ENCODE measurements at regions not wholly inside any gene's neighbourhood (a gene's known extent, or its start where the extent isn't known, plus 50 kb on each side); places are given as distances from the start of the nearest gene placed in this dataset.
"Not testable (repeated sequence)": the region's sequence is repeated elsewhere in the genome, so short reads cannot be mapped to it uniquely, and the experiment has no call there.

- Histone ChIP-seq H3K36me3 (no peaks in the 10 kb centered on the region), H3K4me3 (no peak overlapping the region), H3K27me3 (no peaks in the 10 kb centered on the region), H3K4me1 (no peaks in the 10 kb centered on the region), H3K9me3 (no peaks in the 10 kb centered on the region), H3K27ac (no peak overlapping the region)
- DNase-seq (ENCODE audit: low spot score in 2 of 2), result no peak
- no peak for TF ChIP-seq POLR2AphosphoS5 (IDR thresholded peaks at IDR 0.05)
- no peak for TF ChIP-seq CTCF (IDR thresholded peaks at IDR 0.05)
- no peak for TF ChIP-seq EP300 (IDR thresholded peaks at IDR 0.05)
- TF ChIP-seq POLR2A (IDR thresholded peaks at IDR 0.05), result no peak
- WGBS, result 80% methylated on average over 11 of the region's 11 CpGs
Measured at GRCh38 chr6:11462742-11463397, 74.7 kb upstream of the TMEM170B start.

DNA sequence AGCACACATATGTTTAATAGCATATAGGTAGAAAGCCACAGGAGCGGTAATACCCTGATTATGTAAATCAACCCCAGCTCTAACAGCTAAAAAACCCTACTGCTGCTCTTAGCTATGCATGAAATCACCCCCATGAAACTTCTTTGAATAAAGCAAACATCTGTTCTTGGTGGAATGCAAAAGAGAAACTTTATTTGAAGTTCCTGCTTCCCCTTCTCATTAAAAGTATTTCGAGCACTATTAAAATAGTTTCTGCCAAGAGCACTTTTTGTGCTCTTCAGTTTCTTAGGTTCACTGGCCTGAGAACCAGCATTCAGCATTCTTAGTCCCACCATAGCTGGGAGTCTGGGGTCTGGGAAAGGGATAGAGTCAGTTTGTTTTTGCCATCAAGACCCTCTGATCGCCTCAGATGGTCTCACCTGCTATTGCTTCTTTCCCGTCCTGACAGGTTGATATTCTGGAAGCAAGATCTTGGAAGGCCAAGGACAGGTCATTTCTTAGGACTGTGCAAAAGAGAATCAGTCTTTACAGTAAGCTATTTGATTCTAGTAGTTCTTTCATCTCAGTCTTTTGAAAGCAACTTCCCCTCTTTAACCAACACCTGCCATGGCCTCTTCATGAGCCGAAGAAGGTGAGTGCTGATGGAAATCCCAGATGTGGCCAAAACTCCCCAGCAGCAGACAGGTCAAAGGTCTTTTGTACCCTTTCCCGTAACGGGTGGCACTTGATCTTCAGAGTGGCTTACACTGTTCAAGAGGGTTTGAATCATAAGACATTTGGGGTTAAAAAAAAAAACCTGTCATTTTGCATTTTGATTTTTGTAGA is 76.5 kb upstream of the TMEM170B start:
- no peak for DNase-seq (ENCODE audit: low spot score in 2 of 2)
- no peaks in the 10 kb centered on the region for H3K36me3 ChIP-seq
- WGBS, result 74% methylated on average over 7 of the region's 7 CpGs
- no peak for TF ChIP-seq POLR2AphosphoS5 (IDR thresholded peaks at IDR 0.05)
- no peak for TF ChIP-seq POLR2A (IDR thresholded peaks at IDR 0.05)
- TF ChIP-seq EP300 (IDR thresholded peaks at IDR 0.05), result no peak
- TF ChIP-seq CTCF (IDR thresholded peaks at IDR 0.05), result no peak
- H3K9me3 ChIP-seq, result no peaks in the 10 kb centered on the region
- no peak overlapping the region for H3K27ac ChIP-seq
- no peaks in the 10 kb centered on the region for H3K27me3 ChIP-seq
- H3K4me3 ChIP-seq, result no peak overlapping the region
- no peaks in the 10 kb centered on the region for H3K4me1 ChIP-seq

DNA sequence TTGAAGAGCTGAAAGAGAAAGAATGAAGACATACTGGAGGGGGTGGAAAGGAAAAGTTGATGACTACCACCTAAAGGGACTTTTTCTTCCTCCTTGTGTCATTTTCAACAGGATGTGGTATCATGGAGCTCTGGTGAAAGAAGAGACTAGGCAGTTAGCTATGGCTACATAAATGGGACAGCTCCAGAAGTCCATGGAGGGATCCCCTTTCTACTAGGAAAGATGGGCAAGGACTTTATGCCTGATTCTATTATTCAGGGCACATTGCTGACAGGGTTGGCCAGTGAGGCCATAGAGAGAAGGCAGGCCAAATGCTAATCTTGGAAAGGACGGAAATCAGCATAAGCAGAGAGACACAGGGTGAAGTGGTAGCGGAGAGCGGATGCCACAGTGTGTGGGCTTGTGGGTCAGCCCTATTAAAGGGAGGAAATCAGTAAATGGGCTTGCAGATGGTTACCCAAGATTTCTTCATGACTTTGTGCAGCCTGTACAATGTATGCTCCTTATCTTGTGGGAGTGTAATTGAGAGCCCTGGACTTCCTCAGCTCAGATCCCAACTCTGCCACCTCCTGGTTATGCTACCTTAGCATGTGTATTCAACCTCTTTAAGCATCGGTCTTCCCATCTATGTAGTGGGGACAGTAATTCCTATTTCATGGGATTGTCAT is 77.4 kb upstream of the TMEM170B start:
- no peak overlapping the region for H3K4me3 ChIP-seq
- H3K27me3 ChIP-seq, result no peaks in the 10 kb centered on the region
- no peaks in the 10 kb centered on the region for H3K36me3 ChIP-seq
- no peak for DNase-seq (ENCODE audit: low spot score in 2 of 2)
- 87% methylated on average over 4 of the region's 4 CpGs for WGBS
- TF ChIP-seq POLR2A (IDR thresholded peaks at IDR 0.05), result no peak
- no peak for TF ChIP-seq POLR2AphosphoS5 (IDR thresholded peaks at IDR 0.05)
- TF ChIP-seq EP300 (IDR thresholded peaks at IDR 0.05), result no peak
- TF ChIP-seq CTCF (IDR thresholded peaks at IDR 0.05), result no peak
- no peaks in the 10 kb centered on the region for H3K4me1 ChIP-seq
- H3K27ac ChIP-seq, result no peak overlapping the region
- no peaks in the 10 kb centered on the region for H3K9me3 ChIP-seq

GRCh38 chr6:11459079-11459610 is 78.4 kb upstream of the TMEM170B start:
- TF ChIP-seq POLR2A (IDR thresholded peaks at IDR 0.05), result no peak
- no peak for TF ChIP-seq CTCF (IDR thresholded peaks at IDR 0.05)
- no peak for TF ChIP-seq EP300 (IDR thresholded peaks at IDR 0.05)
- TF ChIP-seq POLR2AphosphoS5 (IDR thresholded peaks at IDR 0.05), result no peak
- WGBS, result 93% methylated on average over 2 of the region's 2 CpGs
- no peaks in the 10 kb centered on the region for H3K36me3 ChIP-seq
- H3K9me3 ChIP-seq, result no peaks in the 10 kb centered on the region
- no peak overlapping the region for H3K4me3 ChIP-seq
- no peaks in the 10 kb centered on the region for H3K27me3 ChIP-seq
- no peak for DNase-seq (ENCODE audit: low spot score in 2 of 2)
- H3K27ac ChIP-seq, result no peak overlapping the region
- H3K4me1 ChIP-seq, result no peaks in the 10 kb centered on the region

- no peak for DNase-seq (ENCODE audit: low spot score in 2 of 2)
- Histone ChIP-seq H3K36me3 (no peaks in the 10 kb centered on the region), H3K4me1 (no peaks in the 10 kb centered on the region), H3K27ac (no peak overlapping the region), H3K4me3 (no peak overlapping the region), H3K27me3 (no peaks in the 10 kb centered on the region), H3K9me3 (no peaks in the 10 kb centered on the region)
- 47% methylated on average over 2 of the region's 2 CpGs for WGBS
- no peak for TF ChIP-seq CTCF (IDR thresholded peaks at IDR 0.05)
- TF ChIP-seq EP300 (IDR thresholded peaks at IDR 0.05), result no peak
- no peak for TF ChIP-seq POLR2AphosphoS5 (IDR thresholded peaks at IDR 0.05)
- TF ChIP-seq POLR2A (IDR thresholded peaks at IDR 0.05), result no peak
Measured at GRCh38 chr6:11458509-11458908, 79.0 kb upstream of the TMEM170B start.

DNA sequence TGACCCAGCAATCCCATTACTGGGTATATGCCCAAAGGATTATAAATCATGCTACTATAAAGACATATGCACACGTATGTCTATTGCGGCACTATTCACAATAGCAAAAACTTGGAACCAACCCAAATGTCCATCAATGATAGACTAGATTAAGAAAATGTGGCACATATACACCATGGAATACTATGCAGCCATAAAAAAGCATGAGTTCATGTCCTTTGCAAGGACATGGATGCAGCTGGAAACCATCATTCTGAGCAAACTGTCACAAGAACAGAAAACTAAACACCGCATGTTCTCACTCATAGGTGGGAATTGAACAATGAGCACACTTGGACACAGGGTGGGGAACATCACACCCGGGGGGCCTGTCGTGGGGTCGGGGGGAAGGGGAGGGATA is 80.1 kb upstream of the TMEM170B start:
- H3K36me3 ChIP-seq; H3K27me3 ChIP-seq; H3K9me3 ChIP-seq; H3K4me1 ChIP-seq; H3K27ac ChIP-seq; DNase-seq (ENCODE audit: low spot score in 2 of 2); H3K4me3 ChIP-seq: not testable (repeated sequence)
- 92% methylated on average over 6 of the region's 6 CpGs for WGBS

DNA sequence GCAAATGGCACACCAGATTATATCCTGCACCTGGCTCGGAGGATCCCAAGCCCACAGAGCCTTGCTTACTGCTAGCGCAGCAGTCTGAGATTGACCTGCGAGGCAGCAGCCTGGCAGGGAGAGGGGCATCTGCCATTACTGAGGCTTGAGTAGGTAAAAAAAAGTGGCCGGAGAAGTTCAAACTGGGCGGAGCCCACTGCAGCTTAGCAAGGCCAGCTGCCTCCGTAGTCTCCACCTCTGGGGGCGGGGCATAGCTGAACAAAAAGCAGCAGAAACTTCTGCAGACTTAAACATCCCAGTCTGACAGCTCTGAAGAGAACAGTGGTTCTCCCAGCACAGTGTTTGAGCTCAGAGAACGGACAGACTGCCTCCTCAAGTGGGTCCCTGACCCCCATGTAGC is 85.4 kb upstream of the TMEM170B start:
- not testable (repeated sequence) for H3K27ac ChIP-seq; H3K4me1 ChIP-seq; H3K36me3 ChIP-seq; H3K9me3 ChIP-seq; H3K4me3 ChIP-seq; H3K27me3 ChIP-seq; DNase-seq (ENCODE audit: low spot score in 2 of 2)
- WGBS, result 83% methylated on average over 7 of the region's 8 CpGs
